GM21515 (cell line): ENCODE measurements at regions not wholly inside any gene's neighbourhood (a gene's known extent, or its start where the extent isn't known, plus 50 kb on each side); places are given as distances from the start of the nearest gene placed in this dataset.

ENCODE experiments used
- ATAC-seq: cut with Tn5 transposase; IDR thresholded peaks from one replicate; pipeline ENCODE4 v1.9.1; 2021; ENCODE audit not compliant: unreplicated experiment

DNA sequence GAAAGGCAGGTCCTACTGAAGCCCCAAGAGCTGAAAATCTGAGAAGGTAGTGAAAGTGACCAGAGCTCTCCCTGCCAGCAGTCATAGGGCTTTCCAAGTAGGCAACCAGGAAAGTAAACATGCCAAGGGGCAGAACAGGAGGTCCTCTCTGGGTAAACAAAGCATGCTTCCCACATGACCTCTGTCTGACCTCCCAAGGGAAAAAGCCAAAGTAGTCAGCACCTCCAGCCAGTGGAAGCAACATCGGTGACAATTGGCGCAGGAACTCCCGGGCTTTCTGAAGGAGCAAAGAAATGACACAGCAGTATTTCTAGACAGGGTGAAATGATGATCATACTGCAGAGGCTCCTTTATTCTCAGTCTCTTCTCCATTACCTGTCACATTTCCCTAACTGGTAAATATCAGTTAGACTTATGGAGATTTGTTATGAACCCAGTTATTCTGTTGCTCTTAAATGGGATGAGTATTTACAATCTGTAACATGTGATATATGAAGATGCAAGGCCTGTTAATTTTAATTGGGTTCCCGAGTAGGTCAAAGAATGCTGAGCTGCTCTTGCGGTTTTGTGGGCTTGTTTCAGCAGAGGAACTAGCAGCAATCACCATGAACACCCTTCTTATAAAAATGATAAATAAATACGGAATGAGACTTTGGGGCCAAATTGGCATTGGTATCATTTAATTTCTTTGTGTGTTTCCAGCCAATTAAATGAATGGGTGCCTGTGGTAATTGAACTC lies 321.0 kb downstream of the RND3 start:
- ATAC-seq, result no peak

DNA sequence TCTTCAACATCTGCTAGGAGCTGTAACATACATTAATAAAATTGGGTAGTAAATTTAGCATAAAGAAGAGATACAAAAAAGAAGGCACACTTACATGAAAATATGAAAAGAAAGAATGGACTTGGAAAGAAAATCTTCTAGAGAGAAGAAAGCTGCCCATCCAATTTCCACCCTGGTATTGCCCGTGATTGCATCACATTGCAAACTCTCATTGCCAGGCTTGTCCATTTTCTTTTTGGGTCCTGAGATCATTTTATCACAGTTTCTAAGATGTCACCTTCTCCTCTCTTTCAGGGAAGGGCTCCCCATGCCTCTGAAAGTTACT lies 321.5 kb downstream of the RND3 start:
- no peak for ATAC-seq

DNA sequence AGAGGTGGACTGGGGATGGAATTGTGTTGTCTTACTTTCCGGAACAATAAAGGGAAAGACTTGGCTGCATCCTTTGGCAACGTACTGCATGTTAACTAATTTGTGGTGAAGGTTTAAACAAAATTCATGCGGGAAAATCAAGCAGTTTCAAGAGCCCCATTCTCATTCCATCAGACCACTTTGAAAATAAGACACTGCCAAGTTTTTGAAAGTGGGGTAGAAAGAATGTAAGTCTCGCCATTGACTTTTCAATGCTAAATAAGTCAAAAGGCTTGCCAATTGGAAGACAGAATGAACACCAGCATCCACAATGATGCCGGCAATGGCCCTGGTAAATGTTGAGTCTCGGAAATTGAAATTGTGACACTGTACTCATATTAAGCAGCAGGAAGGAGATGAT lies 322.0 kb downstream of the RND3 start:
- no peak for ATAC-seq

DNA sequence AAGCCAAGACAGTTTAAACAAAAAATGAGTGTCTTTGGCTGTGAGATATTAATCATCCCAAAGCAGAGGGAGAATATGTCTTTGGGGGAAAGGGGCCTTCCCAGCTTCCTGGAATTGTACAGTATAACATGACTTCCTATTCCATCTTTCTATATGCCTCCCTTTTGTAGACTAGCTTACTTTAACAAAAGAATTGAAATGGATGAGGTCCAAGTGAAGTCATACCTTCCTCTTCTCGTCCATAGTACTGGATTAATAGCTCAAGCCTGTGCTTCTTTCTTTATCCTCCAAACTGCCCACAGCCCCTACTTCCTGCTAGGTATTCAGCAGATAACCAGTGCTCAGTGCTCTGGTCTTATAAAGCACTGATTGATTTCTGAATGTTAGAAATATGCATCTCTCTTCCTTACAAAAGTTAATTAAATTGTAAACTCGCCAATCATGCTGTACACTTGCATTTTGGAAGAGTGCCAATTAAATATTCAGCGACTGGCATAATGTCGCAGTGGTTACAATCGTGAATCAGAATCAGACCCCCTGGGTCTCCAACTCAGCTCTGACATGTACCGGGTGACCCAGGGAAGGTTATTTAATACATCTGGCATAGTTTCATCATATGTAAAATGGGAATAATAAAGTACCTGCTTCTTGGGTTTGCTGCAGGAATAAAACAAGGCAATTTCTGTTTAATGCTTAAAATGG lies 325.1 kb downstream of the RND3 start:
- no peak for ATAC-seq

DNA sequence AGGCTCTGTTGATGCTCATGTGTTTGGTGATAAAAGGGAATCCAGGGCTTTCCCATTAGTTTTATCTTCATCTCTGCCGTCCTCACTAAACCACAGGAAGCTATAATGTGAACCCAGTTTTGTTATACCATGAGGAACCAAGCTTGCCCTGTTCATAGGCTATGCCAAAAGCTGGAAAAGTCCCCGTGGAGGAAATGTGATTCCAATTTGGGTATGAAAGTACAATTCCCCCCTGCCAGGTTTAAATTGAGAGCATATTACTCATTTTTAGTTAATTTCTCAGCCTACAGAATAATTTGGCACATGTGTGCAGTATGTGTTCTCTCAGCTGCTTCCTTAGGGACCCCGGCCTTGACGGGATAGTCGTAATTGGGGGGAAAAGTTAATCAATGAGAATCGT lies 327.4 kb downstream of the RND3 start:
- ATAC-seq, result no peak

DNA sequence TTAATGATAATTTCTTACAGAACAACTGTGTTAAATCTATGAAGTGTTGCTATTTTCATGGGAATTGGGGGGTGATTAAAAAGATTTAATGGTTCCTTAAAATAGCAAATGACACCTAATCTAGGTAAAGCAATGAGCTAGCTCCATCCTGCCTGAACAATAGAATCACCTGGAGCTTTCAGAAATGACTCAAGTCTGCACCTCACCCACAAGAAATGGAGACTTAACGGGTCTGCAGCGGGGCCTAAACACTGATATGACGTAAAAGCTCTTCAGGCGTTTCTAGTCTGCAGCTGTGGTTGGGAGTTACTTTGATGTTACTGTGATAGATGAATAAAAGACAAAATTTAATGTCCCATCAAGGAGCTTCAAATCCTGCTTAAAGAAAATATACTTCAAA lies 328.2 kb downstream of the RND3 start:
- no peak for ATAC-seq

DNA sequence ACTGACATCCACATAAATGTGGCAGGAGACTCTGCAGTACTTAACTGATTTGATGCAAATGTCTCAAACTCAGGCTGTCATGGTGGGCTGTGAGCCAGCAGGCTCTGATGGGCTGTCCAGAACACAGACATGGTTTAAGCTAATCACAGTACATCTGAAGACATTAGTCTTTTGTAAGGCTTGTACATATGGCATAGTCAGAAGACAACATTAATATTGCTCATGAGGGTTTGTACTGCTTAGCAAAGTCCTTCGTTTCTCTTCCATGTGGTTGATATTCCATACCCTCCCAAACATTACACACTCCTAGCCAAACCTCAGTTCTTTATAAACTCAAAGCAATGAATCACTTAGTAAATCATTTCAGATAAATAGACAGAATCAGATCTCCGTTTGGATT lies 330.6 kb downstream of the RND3 start:
- ATAC-seq, result no peak

DNA sequence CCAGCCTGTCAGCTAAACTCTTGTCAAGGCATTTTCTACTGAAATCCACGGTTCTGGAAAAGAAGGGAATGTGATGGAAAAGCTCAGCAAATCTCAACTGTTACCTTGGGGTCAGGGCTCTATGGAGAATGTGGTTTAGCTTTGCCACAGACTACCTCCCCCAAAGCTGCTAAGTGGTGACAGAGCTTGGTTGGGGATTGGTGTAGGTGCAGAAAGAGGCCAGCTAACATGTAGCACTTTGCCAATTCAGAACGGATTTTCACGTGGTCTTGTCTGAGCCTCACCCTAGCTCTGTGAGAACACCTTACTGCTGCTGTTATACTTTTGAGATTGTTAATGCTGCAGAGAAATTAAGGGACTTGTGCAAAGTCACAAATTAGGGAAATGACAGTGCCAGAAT lies 331.1 kb downstream of the RND3 start:
- no peak for ATAC-seq

DNA sequence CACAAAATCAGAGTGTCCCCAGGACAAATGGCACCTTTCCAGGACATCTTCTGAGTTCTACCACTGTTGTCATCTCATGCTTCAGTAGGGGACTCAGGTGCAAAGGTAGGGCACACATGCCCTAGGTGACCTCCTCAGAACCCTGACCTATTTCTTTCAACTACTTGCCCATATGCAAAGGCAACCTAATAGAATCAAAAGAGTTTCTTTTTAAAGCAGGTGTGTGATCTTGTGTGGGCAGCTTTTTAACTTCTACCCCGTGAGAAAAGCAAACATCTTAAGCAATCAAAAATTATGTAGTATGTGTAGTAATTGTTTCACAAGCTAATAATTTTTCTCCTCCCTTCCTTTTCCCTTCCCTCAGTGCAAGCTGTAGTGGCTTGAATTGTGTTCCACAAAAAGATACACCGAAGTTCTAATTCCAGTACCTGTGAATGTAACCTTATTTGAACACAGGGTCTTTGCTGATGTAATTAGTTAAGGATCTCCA lies 333.1 kb downstream of the RND3 start:
- no peak for ATAC-seq

DNA sequence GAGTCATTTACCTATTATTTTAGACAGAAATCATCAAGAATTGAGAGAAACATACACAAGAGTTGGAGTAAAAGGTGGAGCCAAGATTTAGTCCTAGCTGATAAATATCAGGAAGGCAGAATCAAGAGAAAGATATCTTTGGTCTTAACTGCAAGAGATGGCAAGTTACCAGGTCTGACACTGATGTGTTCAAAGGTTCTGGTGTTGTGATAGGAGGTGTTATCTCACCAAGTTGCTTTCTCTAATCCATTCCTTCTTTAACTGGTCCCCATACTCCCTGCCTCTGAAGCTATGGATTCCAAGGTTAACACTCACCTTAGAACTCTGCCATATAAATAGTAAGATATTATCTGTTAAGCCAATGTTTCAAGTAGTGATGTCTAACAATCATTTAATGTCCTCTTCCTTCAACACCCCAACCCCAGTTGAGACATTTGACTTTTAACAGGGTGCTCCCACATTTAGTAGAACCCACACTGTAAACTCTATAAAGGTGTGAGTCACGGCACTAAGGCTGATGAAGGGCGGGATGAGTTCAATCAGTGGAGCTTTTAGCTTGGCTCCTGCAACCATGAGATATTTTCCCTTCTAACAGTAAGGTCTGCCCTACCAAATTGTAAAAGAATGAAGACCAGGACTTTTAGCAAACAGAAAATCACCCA lies 333.7 kb downstream of the RND3 start:
- ATAC-seq, result no peak

DNA sequence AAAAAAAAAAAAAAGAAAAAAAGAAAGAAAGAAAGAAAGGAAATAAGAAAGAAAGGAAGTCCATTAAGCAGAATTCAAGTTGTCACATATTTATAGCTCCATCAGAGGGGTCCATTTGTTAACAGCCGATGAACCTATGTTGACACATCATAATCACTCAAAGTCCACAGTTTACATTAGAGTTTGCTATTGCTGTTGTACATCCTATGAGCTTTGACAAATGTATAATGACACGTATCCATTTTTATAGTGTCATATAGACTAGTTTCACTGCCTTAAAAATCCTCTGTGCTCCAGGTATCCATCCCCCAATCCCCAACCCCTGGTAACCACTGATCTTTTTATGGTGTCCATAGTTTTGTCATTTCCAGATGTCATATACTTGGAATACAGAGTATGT lies 335.2 kb downstream of the RND3 start:
- ATAC-seq, result no peak

DNA sequence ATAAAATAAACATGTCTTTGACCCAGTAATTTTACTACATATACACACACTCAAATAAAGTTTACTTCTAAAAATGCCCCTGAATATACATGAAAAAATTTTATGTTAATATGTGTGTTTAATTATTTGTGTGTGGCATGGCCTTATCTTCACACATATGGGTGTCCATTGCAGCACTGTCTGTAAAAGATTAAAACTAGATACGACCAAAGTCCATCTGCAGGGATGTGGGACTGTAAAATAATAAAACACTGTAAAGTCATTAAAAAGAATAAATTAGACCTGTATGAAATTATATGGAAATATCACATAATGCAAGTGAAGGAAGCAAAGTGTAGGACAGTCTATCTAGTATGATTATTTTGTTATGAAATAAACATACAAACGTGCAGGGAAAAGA lies 337.3 kb downstream of the RND3 start:
- ATAC-seq, result no peak

DNA sequence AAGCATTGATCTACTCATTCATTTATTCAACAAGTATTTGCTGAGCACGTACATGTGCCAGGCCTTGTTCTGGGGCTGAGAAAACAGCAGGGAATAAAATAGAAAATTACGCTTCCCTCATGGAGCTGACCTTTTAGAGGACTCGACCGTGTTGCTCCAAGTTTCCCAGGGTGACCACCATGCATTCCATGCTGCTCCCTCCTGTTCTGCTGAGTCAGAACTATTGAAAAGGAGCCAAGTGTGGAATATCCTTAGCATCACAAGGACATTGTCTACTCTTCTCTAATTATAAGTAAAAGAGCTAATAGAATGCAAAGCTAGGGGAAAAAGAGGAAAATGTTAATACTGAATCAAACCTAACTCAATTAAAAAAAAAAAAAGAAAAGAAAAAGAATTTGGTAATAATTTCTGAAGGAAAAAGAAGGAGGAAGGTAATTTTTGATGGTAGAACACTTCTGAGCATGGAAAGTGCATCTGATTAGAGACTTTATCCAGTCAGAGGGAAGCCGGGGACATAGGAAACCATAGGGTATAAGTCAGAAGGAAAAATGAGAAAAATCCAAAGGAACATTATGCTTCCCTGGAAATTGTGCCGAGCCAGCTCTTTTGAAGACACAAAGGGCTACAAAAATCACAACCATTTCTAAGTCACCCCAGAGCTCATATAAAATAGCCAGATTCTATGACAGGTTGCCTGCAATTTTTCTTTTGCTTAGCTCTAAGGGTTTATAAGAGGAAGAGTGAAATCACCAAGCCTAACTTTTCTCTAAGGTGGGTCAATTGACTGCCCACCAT lies 339.4 kb downstream of the RND3 start:
- no peak for ATAC-seq

DNA sequence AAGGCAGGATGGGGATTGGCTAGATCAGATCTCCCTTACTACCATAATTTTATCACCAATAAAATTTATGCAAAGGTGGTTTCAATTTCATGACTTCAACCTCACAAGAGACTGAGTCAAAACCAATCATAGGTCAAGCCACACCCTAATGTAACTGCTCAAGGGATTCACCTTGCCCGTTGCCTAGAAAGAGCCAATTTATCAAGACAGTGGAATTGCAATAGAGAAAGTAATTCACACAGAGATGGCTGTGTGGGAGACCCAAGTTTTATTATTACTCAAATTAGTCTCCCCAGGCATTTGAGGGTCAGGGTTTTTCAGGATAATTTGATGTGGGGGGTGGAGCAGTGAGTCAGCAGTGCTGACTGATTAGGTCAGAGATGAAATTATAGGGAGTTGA lies 340.6 kb downstream of the RND3 start:
- ATAC-seq, result no peak

DNA sequence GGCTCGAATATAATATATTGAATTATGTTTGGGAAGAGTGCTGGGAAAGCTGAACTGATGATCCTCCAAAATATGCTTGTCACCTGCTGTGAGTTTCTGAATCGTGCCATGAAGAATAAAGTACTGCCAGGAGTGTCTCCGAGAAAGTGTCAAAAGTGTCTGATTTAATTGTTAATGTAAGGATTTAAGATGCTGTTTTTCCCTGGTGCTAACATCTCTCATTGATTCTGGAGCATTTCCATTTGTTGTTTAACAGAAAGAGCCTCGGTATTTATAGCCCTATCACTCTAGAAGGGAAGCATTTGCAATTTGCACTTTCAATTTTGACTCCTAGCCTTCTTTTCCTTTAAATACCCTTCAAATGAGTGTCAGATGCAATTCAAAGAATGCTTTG lies 342.2 kb downstream of the RND3 start:
- no peak for ATAC-seq

DNA sequence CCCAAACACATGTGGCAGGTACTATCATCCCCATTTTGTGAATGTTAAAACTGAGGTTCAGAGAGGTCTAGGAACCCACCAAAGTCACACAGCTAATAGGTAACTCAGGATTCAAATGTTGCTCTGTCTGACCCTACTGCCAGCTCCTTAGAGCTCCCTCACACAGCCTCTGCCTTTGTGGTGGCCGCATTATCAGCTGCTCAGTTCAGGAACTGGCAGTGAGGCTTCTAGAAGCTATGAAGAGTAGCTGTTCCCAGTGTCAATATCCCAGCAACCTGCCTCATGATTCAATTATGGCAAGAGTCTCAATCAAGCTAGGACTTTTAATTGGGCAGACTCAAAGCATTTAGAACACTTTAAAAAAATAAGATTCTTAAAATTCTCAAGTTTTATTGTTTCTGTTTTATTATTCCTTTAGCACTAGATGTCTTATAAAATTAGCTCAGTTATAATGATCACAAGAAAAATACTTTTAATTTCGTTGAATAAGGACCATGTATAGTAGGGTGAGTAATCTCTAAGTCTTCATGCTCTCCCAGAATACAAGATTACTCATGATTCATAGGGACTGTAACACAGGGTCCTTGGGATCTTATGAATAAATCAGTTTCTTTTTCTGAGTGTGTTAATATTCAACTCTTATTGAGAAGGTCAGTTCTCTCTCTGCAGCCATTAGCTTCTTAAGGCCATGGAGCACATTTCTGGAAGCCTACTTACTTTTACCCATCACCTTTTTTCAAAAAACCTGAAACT lies 342.7 kb downstream of the RND3 start:
- no peak for ATAC-seq

DNA sequence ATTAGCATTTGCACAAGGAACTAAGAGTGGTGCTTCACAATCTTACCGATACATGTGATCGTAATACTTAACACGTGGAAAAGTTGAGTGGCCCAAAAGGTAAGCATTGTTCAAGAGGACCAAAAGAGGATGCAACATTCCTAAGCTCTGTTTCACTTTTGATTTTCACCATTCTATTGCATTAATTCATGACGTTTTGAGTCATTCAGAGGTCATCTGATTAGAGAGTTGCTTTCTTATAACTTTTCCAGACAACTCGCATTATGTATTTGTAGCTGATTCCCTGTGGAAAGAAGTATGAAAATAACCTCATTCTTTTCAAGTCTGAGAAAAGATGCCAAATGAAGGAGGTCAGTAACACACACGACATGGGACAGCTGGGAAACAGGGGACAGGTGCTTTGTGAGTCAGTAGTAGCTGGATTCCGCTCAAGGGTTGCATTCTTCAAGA lies 344.4 kb downstream of the RND3 start:
- ATAC-seq, result no peak

DNA sequence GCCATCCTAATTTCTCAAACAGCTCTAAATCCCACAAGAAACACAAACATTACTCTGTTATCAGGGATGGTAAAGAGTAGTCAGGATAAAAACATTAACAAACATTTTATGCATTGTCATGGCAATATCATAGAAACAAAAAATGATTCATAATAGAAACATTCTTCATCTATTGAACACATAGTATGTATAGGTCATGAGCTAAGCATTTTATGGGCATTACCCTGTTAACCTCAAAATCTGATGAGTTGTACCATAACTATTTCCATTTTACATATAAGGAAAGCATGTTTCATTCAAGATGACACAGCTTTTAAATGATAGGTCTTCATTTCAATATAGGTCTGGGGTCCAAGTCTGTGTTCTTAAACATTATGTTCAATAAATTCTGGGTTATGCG lies 344.9 kb downstream of the RND3 start:
- no peak for ATAC-seq

DNA sequence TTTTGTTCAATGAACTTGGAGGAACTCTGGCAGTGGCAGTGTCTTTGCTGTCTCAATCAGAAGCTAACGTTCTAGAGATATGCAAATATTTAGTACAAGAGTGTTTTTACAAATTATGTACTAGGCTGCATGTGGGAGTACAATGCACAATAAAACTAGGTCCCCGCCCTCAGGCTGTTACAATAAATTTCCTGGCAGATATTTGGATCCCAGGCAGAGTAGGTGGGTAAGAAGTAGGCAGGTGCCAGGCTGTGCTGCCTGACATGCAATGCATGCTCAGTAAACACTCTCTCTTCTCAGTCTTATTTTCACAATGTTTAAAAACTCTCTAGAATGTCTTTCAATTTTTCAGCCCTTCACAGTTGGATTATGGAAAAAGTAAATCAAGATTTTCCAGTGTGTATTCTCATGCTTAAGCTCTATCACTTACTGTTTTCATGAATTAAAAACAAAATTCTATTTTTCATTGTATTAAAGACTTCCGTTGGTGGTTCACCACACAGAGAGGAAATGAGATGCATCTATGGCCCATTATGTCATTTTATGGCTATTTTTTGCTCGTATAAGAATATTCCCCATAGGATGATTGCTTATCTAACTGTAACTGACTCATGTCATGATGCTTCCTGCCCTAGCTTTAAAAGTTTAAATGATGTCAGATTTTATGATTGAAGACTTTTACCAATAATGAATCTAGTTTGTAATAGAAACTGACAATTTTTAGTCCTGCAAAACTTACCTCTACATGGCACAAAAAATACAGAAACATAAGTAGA lies 346.1 kb downstream of the RND3 start:
- no peak for ATAC-seq

DNA sequence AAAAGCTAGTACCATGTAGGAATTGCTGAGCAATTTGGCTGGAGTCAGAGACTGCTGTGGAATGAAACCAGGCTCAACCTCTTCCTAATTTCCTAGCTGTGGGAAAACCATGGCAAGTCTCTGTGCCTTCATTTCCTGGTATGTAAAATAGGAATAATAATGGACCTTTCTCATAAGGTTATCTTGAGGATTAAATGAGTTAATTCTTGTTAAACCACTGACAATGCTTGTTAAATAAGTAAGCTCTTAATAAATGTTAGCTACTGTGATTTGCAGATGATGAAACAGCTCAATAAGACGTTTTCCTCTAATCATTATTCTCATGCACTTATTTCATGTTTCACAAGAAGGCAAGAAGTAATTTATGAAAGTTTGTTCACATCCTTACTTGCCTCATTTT lies 346.7 kb downstream of the RND3 start:
- ATAC-seq, result no peak
